ENCODE measurements at regions not wholly inside any gene's neighbourhood (a gene's known extent, or its start where the extent isn't known, plus 50 kb on each side); places are given as distances from the start of the nearest gene placed in this dataset.

- no peak for TF ChIP-seq CTCF (IDR thresholded peaks at IDR 0.05)
- no peak for TF ChIP-seq POLR2A (IDR thresholded peaks at IDR 0.05)
These were observed 1157.4 kb upstream of the AUTS2 start for GRCh38 chr7:68440866-68441265.
